MG63 (cell line): ENCODE measurements at regions not wholly inside any gene's neighbourhood (a gene's known extent, or its start where the extent isn't known, plus 50 kb on each side); places are given as distances from the start of the nearest gene placed in this dataset.
A peak's percentile ranks its signal among the peaks of the same experiment; 100 is the strongest.

ENCODE experiments used
- DNase-seq: peaks from one replicate; pipeline ENCODE4 v3.0.0-alpha.2; 2020
- H3K27me3 ChIP-seq: fragments of 250-450 bp; sonication (Bioruptor Pico); 2 replicates; pipeline ENCODE4 v1.5.1; 2020; ENCODE audit warnings: mild to moderate bottlenecking, moderate library complexity
- H3K36me3 ChIP-seq: fragments of 250-450 bp; sonication (Bioruptor Pico); 2 replicates; pipeline ENCODE4 v1.5.1; 2020; ENCODE audit warnings: mild to moderate bottlenecking, moderate library complexity
- H3K4me3 ChIP-seq: fragments of 250-450 bp; sonication (Bioruptor Pico); 2 replicates; pipeline ENCODE4 v1.5.1; 2020; ENCODE audit warnings: mild to moderate bottlenecking, moderate library complexity
- H3K9me3 ChIP-seq: fragments of 250-450 bp; sonication (Bioruptor Pico); 2 replicates; pipeline ENCODE4 v1.5.1; 2020; ENCODE audit warnings: mild to moderate bottlenecking, moderate library complexity

DNA sequence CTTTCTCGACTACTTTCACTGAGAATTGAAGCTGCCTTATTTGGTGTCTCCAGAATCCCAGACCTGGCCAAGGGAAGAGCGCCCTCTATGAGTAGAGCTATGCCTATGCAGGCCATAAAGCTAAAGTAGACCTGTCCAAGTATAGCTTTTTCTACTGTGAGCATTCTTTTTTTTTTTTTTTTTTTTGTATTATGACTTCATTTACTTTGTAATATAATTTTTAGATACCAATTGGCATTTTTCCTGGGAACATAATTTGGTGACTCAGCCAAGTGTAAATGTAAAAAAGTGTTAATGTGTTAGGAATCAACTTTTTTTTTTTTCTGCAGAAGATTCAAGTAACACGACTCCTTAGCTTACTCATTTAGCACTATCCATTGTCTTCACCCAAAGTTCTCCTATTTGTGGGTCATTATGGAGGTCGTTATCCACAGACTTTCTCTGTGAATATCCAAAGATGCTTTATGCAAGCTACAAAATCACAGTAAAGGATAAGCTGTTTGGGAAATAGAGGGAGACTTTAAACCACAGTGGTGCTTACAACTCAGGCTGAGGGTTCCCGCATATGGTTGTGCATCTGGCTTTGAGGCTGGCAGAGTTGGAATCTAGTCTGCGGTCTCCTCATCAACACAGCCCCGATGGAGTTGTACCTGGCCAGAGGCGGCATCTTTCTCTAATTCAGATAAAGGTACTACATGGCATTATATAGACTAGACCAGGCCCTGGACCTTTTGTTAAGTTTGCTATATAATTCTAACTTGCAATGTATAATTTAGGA, 1040.2 kb upstream of the SORCS1 start:
- no peaks in the 10 kb centered on the region for H3K27me3 ChIP-seq
- H3K4me3 ChIP-seq: no peak overlapping the region
- H3K36me3 ChIP-seq: no peaks in the 10 kb centered on the region
- peak; percentile 8 for DNase-seq
- H3K9me3 ChIP-seq: no peaks in the 10 kb centered on the region

DNA sequence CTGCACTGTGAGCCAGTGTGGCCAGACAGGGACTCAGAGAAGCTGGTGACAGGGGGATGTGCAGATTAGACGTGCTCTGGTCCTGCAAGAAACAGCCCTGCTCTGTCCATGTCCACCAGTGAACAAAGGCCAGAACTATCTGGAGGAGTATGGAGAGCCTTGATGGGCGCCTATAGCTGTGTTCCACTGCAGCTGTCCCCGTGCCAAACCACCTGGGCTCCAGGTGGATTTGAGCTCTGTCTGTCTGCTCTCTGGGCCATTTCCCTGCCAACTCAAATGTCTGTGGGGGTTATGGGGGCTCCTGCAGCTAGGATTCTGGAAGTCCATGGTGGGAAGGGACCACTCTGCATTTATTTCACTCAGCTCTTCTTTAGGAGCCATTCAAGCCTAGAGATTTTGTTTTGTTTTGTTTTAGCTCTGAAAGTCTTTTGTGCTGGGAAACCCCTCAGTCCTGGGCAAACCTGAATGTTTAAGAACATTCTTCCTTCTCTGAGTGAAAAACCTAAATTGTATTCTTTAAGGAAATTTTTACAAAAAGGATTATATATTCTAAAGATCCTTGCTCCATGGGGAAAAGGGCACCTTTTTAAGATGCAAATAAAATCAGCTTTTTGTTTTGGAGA, 1039.5 kb upstream of the SORCS1 start:
- no peaks in the 10 kb centered on the region for H3K9me3 ChIP-seq
- H3K4me3 ChIP-seq: no peak overlapping the region
- no peak for DNase-seq
- no peaks in the 10 kb centered on the region for H3K27me3 ChIP-seq
- no peaks in the 10 kb centered on the region for H3K36me3 ChIP-seq

DNA sequence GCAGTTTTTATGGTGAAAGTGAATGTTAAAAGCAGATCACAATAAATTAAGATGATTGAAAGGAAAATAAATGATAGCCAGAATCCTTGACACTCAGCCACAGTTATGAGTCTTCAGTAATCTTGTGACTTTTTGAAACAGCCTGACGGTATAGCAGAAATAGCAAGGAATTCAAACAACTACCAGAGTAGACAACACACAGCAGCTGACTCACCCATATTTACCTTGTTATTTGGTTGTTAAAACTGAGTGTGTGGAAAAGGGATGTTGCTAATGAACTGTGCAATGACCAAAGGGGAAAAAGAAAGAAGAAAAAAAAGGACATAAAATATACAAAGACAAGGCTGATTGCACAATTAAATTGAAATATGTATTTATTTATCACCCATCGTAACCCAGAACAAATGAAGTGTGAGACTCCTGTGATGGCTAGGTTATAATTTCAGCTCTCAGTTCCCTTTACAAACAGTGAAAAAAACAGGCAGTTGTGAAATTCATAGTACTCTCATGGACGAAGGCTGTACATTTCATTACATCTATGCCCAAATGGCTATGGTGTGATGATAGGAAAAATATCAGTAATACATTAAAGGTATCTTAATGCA, 1023.0 kb upstream of the SORCS1 start:
- no peak for DNase-seq

DNA sequence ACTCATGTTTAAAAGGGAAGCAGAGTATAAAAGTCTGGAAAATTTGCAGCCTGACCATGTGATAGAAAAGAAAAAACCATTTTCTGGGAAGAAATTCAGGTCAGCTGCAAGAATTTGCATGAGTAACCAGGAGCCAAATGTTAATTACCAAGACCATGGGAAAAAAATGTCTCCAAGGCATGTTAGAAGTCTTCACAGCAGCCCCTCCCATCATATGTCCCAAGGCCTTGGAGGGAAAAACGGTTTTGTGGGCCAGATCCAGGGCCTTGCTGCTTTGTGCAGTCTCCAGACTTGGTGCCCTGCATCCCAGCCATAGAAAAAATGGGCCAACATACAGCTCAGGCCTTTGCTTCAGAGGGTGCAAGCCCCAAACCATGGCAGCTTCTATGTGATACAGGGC, 1019.6 kb upstream of the SORCS1 start:
- DNase-seq: no peak
- Histone ChIP-seq H3K4me3 (no peak overlapping the region), H3K27me3 (no peaks in the 10 kb centered on the region), H3K36me3 (no peaks in the 10 kb centered on the region), H3K9me3 (no peaks in the 10 kb centered on the region)

More for the DNA sequence above, 1023.0 kb upstream of the SORCS1 start:
- Histone ChIP-seq H3K4me3 (no peak overlapping the region), H3K36me3 (no peaks in the 10 kb centered on the region), H3K9me3 (no peaks in the 10 kb centered on the region), H3K27me3 (no peaks in the 10 kb centered on the region)

DNA sequence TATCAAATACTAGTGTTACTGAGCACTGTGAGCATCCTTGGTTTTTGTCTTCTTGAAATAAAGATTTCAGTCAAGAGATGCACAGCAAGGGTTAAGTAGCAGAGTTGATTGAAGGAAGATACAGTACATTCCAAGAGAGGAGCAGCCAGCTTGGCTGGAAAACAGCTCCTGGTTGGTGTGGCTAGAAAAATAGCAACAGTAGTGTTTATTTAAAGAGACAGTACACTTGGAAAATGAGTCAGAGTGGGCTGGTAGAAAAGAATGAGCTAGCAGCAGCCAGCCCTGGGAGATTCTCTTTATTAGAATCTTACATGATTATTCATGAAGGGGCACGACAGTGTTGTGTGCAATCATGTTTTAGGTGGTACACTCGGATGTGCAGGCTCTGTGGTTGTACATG, 1016.4 kb upstream of the SORCS1 start:
- no peak overlapping the region for H3K4me3 ChIP-seq

GRCh38 chr10:108169846-108170245, 1005.3 kb upstream of the SORCS1 start:
- Histone ChIP-seq H3K4me3 (no peak overlapping the region), H3K9me3 (no peaks in the 10 kb centered on the region), H3K36me3 (no peaks in the 10 kb centered on the region), H3K27me3 (no peaks in the 10 kb centered on the region)
- DNase-seq: no peak

More for the DNA sequence above, 1016.4 kb upstream of the SORCS1 start:
- H3K9me3 ChIP-seq: no peaks in the 10 kb centered on the region
- H3K27me3 ChIP-seq: no peaks in the 10 kb centered on the region
- no peaks in the 10 kb centered on the region for H3K36me3 ChIP-seq
- DNase-seq: no peak

DNA sequence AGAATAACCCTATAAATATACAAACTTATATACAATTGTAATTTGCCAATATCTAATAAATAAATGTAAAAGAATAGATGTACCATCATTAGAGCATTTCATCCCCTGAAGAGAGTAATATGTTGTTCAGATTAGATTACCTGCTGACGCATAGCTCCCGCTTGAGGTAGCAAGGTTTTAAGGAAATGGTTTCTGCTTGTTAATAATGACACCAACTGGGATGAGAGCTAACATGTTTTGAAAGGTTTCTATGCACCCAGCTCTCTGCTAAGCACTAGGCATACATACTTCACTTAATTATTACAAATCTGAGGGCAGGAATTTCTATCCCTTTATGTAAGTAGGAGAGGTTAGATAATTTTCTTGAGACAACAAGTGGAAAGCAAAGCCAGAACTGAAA, 1003.3 kb upstream of the SORCS1 start:
- DNase-seq: no peak
- Histone ChIP-seq H3K36me3 (no peaks in the 10 kb centered on the region), H3K9me3 (no peaks in the 10 kb centered on the region), H3K27me3 (no peaks in the 10 kb centered on the region), H3K4me3 (no peak overlapping the region)

DNA sequence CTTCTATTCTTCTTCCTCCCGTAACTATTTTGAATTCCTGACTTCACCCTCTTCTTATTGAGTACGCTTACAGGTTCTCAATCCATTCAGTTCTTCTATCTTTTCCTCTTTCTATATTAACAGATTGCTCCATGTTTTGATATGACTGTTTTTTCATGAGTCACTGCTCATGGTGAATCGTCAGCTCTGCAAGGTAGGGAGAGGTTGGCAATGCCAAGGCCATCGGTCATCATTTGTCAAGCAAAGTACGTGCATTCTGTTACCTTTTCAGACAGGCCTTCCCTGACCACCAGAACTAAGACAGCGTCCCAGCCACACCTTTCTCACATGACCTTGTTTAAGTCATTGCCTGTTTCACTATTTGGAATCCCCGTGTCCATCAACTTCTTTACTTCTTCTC, 1001.9 kb upstream of the SORCS1 start:
- H3K4me3 ChIP-seq: no peak overlapping the region
- no peak for DNase-seq
- H3K27me3 ChIP-seq: no peaks in the 10 kb centered on the region
- H3K36me3 ChIP-seq: no peaks in the 10 kb centered on the region
- H3K9me3 ChIP-seq: no peaks in the 10 kb centered on the region

GRCh38 chr10:108147346-108147745, 982.8 kb upstream of the SORCS1 start:
- Histone ChIP-seq H3K27me3 (no peaks in the 10 kb centered on the region), H3K36me3 (no peaks in the 10 kb centered on the region), H3K4me3 (no peak overlapping the region), H3K9me3 (0 out of 2 replicates have a peak, but pooled peaks cover 2% of the 10 kb centered on the region)
- DNase-seq: no peak

DNA sequence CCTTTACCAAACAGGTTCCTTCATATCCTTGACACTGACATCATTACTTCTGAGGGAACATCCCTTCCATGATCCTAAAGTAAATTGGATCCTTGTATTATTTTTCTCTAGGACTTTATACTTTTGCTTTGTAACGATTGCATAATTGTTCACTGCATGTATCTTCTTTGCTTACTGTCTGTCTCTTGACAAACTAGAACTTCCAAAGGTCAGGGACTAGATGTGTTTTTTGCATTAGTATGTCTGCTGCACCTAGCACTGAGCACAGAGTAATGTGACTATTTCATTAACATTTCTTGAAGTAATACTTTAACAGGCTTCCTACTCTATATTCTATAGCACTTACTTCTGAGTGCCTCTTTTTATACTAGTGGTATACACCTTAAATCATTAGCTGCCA, 976.6 kb upstream of the SORCS1 start:
- Histone ChIP-seq H3K4me3 (no peak overlapping the region), H3K36me3 (no peaks in the 10 kb centered on the region), H3K9me3 (no peaks in the 10 kb centered on the region), H3K27me3 (no peaks in the 10 kb centered on the region)
- DNase-seq: no peak

- Histone ChIP-seq H3K4me3 (no peak overlapping the region), H3K36me3 (no peaks in the 10 kb centered on the region), H3K9me3 (no peaks in the 10 kb centered on the region), H3K27me3 (no peaks in the 10 kb centered on the region)
- DNase-seq: no peak
Measured at GRCh38 chr10:108132303-108132702, 967.8 kb upstream of the SORCS1 start.

GRCh38 chr10:108130575-108130974, 966.1 kb upstream of the SORCS1 start:
- no peaks in the 10 kb centered on the region for H3K9me3 ChIP-seq
- no peaks in the 10 kb centered on the region for H3K27me3 ChIP-seq
- no peak overlapping the region for H3K4me3 ChIP-seq
- DNase-seq: no peak
- no peaks in the 10 kb centered on the region for H3K36me3 ChIP-seq

GRCh38 chr10:108112218-108112617, 947.7 kb upstream of the SORCS1 start:
- DNase-seq: no peak
- no peaks in the 10 kb centered on the region for H3K36me3 ChIP-seq
- no peaks in the 10 kb centered on the region for H3K9me3 ChIP-seq
- no peak overlapping the region for H3K4me3 ChIP-seq
- no peaks in the 10 kb centered on the region for H3K27me3 ChIP-seq

- no peak overlapping the region for H3K4me3 ChIP-seq
- H3K36me3 ChIP-seq: no peaks in the 10 kb centered on the region
- H3K27me3 ChIP-seq: no peaks in the 10 kb centered on the region
- no peak for DNase-seq
- H3K9me3 ChIP-seq: no peaks in the 10 kb centered on the region
Measured at GRCh38 chr10:108104551-108105156, 940.1 kb upstream of the SORCS1 start.

GRCh38 chr10:108097258-108097657, 932.8 kb upstream of the SORCS1 start:
- no peak for DNase-seq
- Histone ChIP-seq H3K27me3 (no peaks in the 10 kb centered on the region), H3K9me3 (no peaks in the 10 kb centered on the region), H3K36me3 (no peaks in the 10 kb centered on the region), H3K4me3 (no peak overlapping the region)

GRCh38 chr10:108095932-108096925, 931.7 kb upstream of the SORCS1 start:
- Histone ChIP-seq H3K4me3 (no peak overlapping the region), H3K9me3 (no peaks in the 10 kb centered on the region), H3K27me3 (no peaks in the 10 kb centered on the region), H3K36me3 (no peaks in the 10 kb centered on the region)
- DNase-seq: no peak
